A549 (cell line): ENCODE measurements at regions not wholly inside any gene's neighbourhood (a gene's known extent, or its start where the extent isn't known, plus 50 kb on each side); places are given as distances from the start of the nearest gene placed in this dataset.

ENCODE experiments used
- ATAC-seq, 2 experiments: fragments of 200-7000 bp in 1 of 2; fragments of >200 bp in 1 of 2; cut with Nextera tagmentation in 1 of 2; cut with Tn5 transposase in 1 of 2; 3 replicates each; pipeline versions ENCODE4 v1.8.0 to v1.9.1; 2018 to 2020; ENCODE audit warnings: mild to moderate bottlenecking in 1 of 2, moderate library complexity in 1 of 2
- CTCF ChIA-PET: fragments of 300-600 bp; sonication (Branson Sonifier 250); formaldehyde crosslinking; extraction: SDS; loops from one replicate; lab custom pipeline; 2021; ENCODE audit warnings: antibody characterized with exemption, inconsistent platforms; lab: Yijun Ruan, JAX
- POLR2A ChIA-PET: fragments of 350-600 bp; formaldehyde crosslinking; extraction: SDS; loops from one replicate; lab custom pipeline; 2021; ENCODE audit warnings: antibody characterized with exemption, inconsistent platforms; lab: Yijun Ruan, JAX
- DNase-seq, 2 experiments: peaks; one replicate each; pipeline versions ENCODE4 v3.0.0 to v3.0.0-alpha.2; 2011 to 2016; ENCODE audit warnings: low read depth in 1 of 2, low spot score in 1 of 2
- FAIRE-seq: peaks from 2 replicates; lab custom pipeline; 2011; peaks lifted over from hg19 to GRCh38; lab: Jason Lieb, UNC
- H3K27ac ChIP-seq, 2 experiments: fragments of >200 bp; sonication (Bioruptor Twin); formaldehyde crosslinking; 3 replicates each; pipeline ENCODE4 v1.5.1; 2016 to 2017
- H3K4me1 ChIP-seq: fragments of >200 bp; sonication (Bioruptor Twin); formaldehyde crosslinking; 3 replicates; pipeline ENCODE4 v1.6.1; 2016
- H3K4me2 ChIP-seq: fragments of >200 bp; sonication (Bioruptor Twin); formaldehyde crosslinking; 3 replicates; pipeline ENCODE4 v1.6.1; 2016
- H3K4me3 ChIP-seq: fragments of >200 bp; sonication (Bioruptor Twin); formaldehyde crosslinking; 3 replicates; pipeline ENCODE4 v1.5.1; 2016
- H3K9me3 ChIP-seq: fragments of >200 bp; sonication (Bioruptor Twin); formaldehyde crosslinking; 3 replicates; pipeline ENCODE4 v1.6.1; 2016
- CBX8 ChIP-seq: fragments of 200-600 bp; sonication (generic); IDR thresholded peaks from 2 replicates; pipeline ENCODE4 v1.6.1; 2016
- FOSB ChIP-seq: fragments of 250-450 bp; sonication (Bioruptor Pico); IDR thresholded peaks from 2 replicates; pipeline ENCODE4 v1.5.0; 2020; ENCODE audit warnings: mild to moderate bottlenecking, moderate library complexity
- FOSL2 ChIP-seq, 2 experiments: fragments of 450-650 bp in 1 of 2; fragments of >200 bp in 1 of 2; sonication (Bioruptor Twin) in 1 of 2; formaldehyde crosslinking; IDR thresholded peaks; 2 replicates each; pipeline versions ENCODE4 v1.5.0 to v1.6.1; 2016 to 2020; ENCODE audit warnings: mild to moderate bottlenecking in 1 of 2, moderate library complexity in 1 of 2
- FOXS1 ChIP-seq: fragments of 250-450 bp; sonication (Bioruptor Pico); IDR thresholded peaks from 2 replicates; pipeline ENCODE4 v1.5.0; 2020; ENCODE audit warnings: mild to moderate bottlenecking, moderate library complexity
- HOXA7 ChIP-seq: fragments of 250-450 bp; sonication (Bioruptor Pico); IDR thresholded peaks from 2 replicates; pipeline ENCODE4 v1.5.0; 2020; ENCODE audit warnings: mild to moderate bottlenecking, moderate library complexity
- HOXB13 ChIP-seq: fragments of 250-450 bp; sonication (Bioruptor Pico); IDR thresholded peaks from 2 replicates; pipeline ENCODE4 v1.5.0; 2020; ENCODE audit warnings: low read depth, mild to moderate bottlenecking, moderate library complexity
- KDM5A ChIP-seq: fragments of 200-600 bp; sonication (generic); IDR thresholded peaks from 2 replicates; pipeline ENCODE4 v1.6.1; 2016; ENCODE audit warnings: antibody characterized with exemption, mild to moderate bottlenecking
- MAFK ChIP-seq: fragments of 450-650 bp; IDR thresholded peaks from 2 replicates; pipeline ENCODE4 v1.6.1; 2014; ENCODE audit not compliant: partially characterized antibody
- POLR2AphosphoS2 ChIP-seq: conservative IDR thresholded peaks from 2 replicates; pipeline ENCODE4 v1.6.1; 2012; ENCODE audit warnings: low read length, improper control_type of control experiment, inconsistent platforms
- TFCP2L1 ChIP-seq: fragments of 250-450 bp; sonication (Bioruptor Pico); IDR thresholded peaks from 2 replicates; pipeline ENCODE4 v1.5.0; 2021; ENCODE audit warnings: mild to moderate bottlenecking
- ZFP36 ChIP-seq: fragments of 450-650 bp; IDR thresholded peaks from 2 replicates; pipeline ENCODE4 v1.6.1; 2014; ENCODE audit warnings: borderline replicate concordance; ENCODE audit not compliant: partially characterized antibody
- ZSCAN20 ChIP-seq: fragments of 250-450 bp; sonication (Bioruptor Pico); IDR thresholded peaks from 2 replicates; pipeline ENCODE4 v1.8.0; 2022; ENCODE audit warnings: mild to moderate bottlenecking, moderate library complexity
- WGBS: methylation state at CpG from one replicate; pipeline ENCODE4 v1.1.6; 2017; ENCODE audit errors: missing lambda C conversion rate; 5-methylcytosine and 5-hydroxymethylcytosine counted together
- TF ChIP-seq, protein P1 (sequence below): IDR thresholded peaks from 2 replicates; pipeline ENCODE4 v1.6.1; 2012
- TF ChIP-seq, protein P2 (sequence below): fragments of >200 bp; sonication (Bioruptor Twin); formaldehyde crosslinking; IDR thresholded peaks from 2 replicates; pipeline ENCODE4 v1.6.1; 2016
- TF ChIP-seq, protein P3 (sequence below): fragments of 250-450 bp; sonication (Bioruptor Pico); IDR thresholded peaks from 2 replicates; pipeline ENCODE4 v1.5.0; 2020; ENCODE audit warnings: low read depth, mild to moderate bottlenecking, moderate library complexity
- TF ChIP-seq, protein P4 (sequence below): fragments of >200 bp; sonication (Bioruptor Twin); formaldehyde crosslinking; IDR thresholded peaks from 3 replicates; pipeline ENCODE4 v1.6.1; 2016
- TF ChIP-seq, protein P5 (sequence below): fragments of >200 bp; sonication (Bioruptor Twin); formaldehyde crosslinking; IDR thresholded peaks from 3 replicates; pipeline ENCODE4 v1.5.1; 2016
- TF ChIP-seq, protein P6 (sequence below): IDR thresholded peaks from 2 replicates; pipeline ENCODE4 v1.6.1; 2012; ENCODE audit warnings: low read depth, borderline replicate concordance
- TF ChIP-seq, protein P7 (sequence below): fragments of 150-350 bp; IDR thresholded peaks from 2 replicates; pipeline ENCODE4 v1.6.1; 2014; ENCODE audit warnings: low read depth, mild to moderate bottlenecking, low read length

DNA sequence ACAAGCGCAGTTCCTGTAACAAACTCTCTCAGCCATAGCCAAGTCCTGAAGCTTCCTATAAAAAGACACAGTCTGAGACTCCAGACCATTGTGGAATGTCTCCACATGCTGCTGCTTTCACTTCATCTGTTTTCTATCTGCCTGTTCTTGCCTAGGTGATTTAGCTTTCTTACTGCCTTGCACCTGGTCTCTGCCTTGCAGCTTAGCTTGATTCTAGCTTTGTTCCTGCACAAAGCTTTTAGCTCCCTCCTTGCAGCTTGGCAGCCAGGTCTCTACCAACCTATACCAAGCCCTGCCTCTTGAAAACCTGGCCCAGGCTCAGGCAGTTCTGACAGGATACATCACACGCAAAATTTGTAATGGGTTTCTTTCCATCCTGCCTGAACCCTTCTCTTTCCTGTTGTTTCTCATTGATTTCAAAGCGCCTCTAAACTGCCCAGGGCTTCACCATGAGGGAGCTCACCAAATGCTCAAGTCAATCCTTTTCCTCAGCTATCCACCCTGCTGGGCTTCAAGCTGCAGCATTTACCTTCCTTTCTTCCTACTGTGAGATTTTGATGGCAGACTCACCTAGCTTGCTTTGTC lies 941.3 kb upstream of the NXPH2 start (continued):
- TF ChIP-seq, protein P1, sequence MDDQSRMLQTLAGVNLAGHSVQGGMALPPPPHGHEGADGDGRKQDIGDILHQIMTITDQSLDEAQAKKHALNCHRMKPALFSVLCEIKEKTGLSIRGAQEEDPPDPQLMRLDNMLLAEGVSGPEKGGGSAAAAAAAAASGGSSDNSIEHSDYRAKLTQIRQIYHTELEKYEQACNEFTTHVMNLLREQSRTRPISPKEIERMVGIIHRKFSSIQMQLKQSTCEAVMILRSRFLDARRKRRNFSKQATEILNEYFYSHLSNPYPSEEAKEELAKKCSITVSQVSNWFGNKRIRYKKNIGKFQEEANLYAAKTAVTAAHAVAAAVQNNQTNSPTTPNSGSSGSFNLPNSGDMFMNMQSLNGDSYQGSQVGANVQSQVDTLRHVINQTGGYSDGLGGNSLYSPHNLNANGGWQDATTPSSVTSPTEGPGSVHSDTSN = no peak
- TF ChIP-seq HOXB13 (CRISPR knock-in tag) = no peak
- TF ChIP-seq, all 56 proteins: peak for 0

DNA sequence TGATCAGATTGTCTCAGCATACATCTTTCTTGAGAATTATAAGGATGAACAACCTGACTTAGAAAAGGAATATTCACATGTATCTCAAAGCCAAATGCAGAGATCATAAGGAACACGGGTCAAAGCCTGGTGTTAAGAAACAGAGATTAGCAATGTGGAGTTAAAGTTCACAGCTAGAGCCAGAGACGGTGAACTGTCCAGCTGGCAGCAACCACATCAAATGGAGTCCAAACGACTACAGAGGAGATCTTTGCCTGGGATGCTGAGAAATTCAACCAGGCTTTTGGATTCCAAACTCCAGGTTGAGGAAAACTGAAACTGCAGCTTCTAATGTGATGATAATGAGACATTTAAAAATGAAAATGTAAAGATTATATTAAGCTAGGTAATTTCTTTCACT lies 939.9 kb upstream of the NXPH2 start:
- H3K27ac ChIP-seq = no peak overlapping the region
- ChIA-PET POLR2A (no interaction called here), CTCF (no interaction called here)
- FAIRE-seq = no peak
- no peaks in the 10 kb centered on the region for H3K4me1 ChIP-seq
- no peaks in the 10 kb centered on the region for H3K9me3 ChIP-seq
- no peak overlapping the region for H3K4me3 ChIP-seq
- no peak overlapping the region for H3K4me2 ChIP-seq
- 17% methylated on average over 3 of the region's 3 CpGs for WGBS
- TF ChIP-seq FOSL2 (IDR thresholded peaks at IDR 0.05) = no peak
- TF ChIP-seq FOSL2 (CRISPR knock-in tag; IDR thresholded peaks at IDR 0.05) = no peak
- TF ChIP-seq, protein P2, sequence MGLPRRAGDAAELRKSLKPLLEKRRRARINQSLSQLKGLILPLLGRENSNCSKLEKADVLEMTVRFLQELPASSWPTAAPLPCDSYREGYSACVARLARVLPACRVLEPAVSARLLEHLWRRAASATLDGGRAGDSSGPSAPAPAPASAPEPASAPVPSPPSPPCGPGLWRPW = no peak
- TF ChIP-seq TFCP2L1 (CRISPR knock-in tag) = no peak
- DNase-seq = no peak
- ATAC-seq = no peak

DNA sequence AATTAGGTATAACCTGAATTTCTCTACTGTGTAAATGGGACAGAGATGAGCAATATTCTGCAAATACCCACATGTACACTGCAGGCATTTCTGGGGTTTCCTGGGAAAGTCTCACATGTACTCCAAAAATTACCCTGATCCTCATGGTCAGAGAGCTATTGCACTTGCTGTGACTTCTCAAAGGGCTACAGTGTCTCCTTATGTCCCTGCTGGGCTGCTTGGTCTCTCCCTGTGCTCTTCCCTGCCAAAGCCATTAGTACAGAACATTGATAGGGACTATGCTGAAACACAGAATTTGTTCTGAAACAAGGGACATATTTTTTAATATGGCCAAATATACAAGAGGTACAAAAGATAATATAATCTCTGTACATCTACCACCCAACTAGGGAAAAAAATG lies 924.4 kb upstream of the NXPH2 start:
- H3K4me1 ChIP-seq = no peaks in the 10 kb centered on the region
- FAIRE-seq = no peak

More for the DNA sequence above, 924.4 kb upstream of the NXPH2 start:
- DNase-seq (no peak), ATAC-seq (no peak)
- H3K27ac ChIP-seq = no peak overlapping the region
- H3K4me2 ChIP-seq = no peak overlapping the region
- ChIA-PET POLR2A (no interaction called here), CTCF (no interaction called here)
- TF ChIP-seq CBX8 = no peak
- TF ChIP-seq FOXS1 = no peak
- TF ChIP-seq, protein P2 = no peak
- TF ChIP-seq, protein P3, sequence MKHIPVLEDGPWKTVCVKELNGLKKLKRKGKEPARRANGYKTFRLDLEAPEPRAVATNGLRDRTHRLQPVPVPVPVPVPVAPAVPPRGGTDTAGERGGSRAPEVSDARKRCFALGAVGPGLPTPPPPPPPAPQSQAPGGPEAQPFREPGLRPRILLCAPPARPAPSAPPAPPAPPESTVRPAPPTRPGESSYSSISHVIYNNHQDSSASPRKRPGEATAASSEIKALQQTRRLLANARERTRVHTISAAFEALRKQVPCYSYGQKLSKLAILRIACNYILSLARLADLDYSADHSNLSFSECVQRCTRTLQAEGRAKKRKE (CRISPR knock-in tag) = no peak
- TF ChIP-seq, protein P4, sequence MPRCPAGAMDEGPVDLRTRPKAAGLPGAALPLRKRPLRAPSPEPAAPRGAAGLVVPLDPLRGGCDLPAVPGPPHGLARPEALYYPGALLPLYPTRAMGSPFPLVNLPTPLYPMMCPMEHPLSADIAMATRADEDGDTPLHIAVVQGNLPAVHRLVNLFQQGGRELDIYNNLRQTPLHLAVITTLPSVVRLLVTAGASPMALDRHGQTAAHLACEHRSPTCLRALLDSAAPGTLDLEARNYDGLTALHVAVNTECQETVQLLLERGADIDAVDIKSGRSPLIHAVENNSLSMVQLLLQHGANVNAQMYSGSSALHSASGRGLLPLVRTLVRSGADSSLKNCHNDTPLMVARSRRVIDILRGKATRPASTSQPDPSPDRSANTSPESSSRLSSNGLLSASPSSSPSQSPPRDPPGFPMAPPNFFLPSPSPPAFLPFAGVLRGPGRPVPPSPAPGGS = no peak
- no peak for TF ChIP-seq ZFP36
- TF ChIP-seq ZSCAN20 (CRISPR knock-in tag) = no peak
- TF ChIP-seq FOSB = no peak
- TF ChIP-seq, protein P5, sequence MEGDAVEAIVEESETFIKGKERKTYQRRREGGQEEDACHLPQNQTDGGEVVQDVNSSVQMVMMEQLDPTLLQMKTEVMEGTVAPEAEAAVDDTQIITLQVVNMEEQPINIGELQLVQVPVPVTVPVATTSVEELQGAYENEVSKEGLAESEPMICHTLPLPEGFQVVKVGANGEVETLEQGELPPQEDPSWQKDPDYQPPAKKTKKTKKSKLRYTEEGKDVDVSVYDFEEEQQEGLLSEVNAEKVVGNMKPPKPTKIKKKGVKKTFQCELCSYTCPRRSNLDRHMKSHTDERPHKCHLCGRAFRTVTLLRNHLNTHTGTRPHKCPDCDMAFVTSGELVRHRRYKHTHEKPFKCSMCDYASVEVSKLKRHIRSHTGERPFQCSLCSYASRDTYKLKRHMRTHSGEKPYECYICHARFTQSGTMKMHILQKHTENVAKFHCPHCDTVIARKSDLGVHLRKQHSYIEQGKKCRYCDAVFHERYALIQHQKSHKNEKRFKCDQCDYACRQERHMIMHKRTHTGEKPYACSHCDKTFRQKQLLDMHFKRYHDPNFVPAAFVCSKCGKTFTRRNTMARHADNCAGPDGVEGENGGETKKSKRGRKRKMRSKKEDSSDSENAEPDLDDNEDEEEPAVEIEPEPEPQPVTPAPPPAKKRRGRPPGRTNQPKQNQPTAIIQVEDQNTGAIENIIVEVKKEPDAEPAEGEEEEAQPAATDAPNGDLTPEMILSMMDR = no peak
- TF ChIP-seq, protein P6, sequence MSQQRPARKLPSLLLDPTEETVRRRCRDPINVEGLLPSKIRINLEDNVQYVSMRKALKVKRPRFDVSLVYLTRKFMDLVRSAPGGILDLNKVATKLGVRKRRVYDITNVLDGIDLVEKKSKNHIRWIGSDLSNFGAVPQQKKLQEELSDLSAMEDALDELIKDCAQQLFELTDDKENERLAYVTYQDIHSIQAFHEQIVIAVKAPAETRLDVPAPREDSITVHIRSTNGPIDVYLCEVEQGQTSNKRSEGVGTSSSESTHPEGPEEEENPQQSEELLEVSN = no peak
- TF ChIP-seq HOXA7 (CRISPR knock-in tag) = no peak
- TF ChIP-seq MAFK = no peak
- no peak for TF ChIP-seq POLR2AphosphoS2
- TF ChIP-seq, protein P7, sequence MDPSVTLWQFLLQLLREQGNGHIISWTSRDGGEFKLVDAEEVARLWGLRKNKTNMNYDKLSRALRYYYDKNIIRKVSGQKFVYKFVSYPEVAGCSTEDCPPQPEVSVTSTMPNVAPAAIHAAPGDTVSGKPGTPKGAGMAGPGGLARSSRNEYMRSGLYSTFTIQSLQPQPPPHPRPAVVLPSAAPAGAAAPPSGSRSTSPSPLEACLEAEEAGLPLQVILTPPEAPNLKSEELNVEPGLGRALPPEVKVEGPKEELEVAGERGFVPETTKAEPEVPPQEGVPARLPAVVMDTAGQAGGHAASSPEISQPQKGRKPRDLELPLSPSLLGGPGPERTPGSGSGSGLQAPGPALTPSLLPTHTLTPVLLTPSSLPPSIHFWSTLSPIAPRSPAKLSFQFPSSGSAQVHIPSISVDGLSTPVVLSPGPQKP = no peak
- TF ChIP-seq KDM5A = no peak
- H3K4me3 ChIP-seq = no peak overlapping the region
- no peaks in the 10 kb centered on the region for H3K9me3 ChIP-seq
